SK-N-SH (cell line): ENCODE measurements at regions not wholly inside any gene's neighbourhood (a gene's known extent, or its start where the extent isn't known, plus 50 kb on each side); places are given as distances from the start of the nearest gene placed in this dataset.

Experiments used
- CTCF ChIA-PET: fragments of 300-600, 350-600 bp; formaldehyde crosslinking; extraction: SDS; loops from one replicate; lab custom pipeline; 2021; lab: Yijun Ruan, JAX
- POLR2A ChIA-PET: fragments of 350-600 bp; sonication (Branson Sonifier 250); formaldehyde crosslinking; extraction: SDS; loops from one replicate; lab custom pipeline; 2020; ENCODE audit warnings: antibody characterized with exemption, inconsistent platforms; lab: Yijun Ruan, JAX
- DNase-seq: peaks from one replicate; pipeline ENCODE4 v3.0.0; 2012
- H2AFZ ChIP-seq: fragments of 200-600 bp; sonication (generic); 2 replicates; pipeline ENCODE4 v1.8.1; 2016; ENCODE audit warnings: antibody characterized with exemption, mild to moderate bottlenecking, low read depth
- H3F3A ChIP-seq: fragments of 200-600 bp; sonication (generic); replicated peaks from 2 replicates; pipeline ENCODE3; 2016; ENCODE audit warnings: antibody characterized with exemption, mild to moderate bottlenecking; ENCODE audit not compliant: insufficient read depth
- H3K27ac ChIP-seq, 2 experiments: fragments of 200-500 bp in 1 of 2; fragments of 200-600 bp in 1 of 2; sonication (Bioruptor generic) in 1 of 2; sonication (generic), shearing (Covaris generic) in 1 of 2; 2 replicates each; pipeline versions ENCODE4 v1.5.1 to v1.6.1; 2014 to 2016; ENCODE audit warnings: low read depth in 2 of 2, inconsistent platforms in 1 of 2, low read length in 1 of 2, mild to moderate bottlenecking in 1 of 2, mixed read lengths in 1 of 2
- H3K27me3 ChIP-seq: fragments of 200-600 bp; sonication (generic), shearing (Covaris generic); 2 replicates; pipeline ENCODE4 v1.6.1; 2016; ENCODE audit warnings: mixed run types; ENCODE audit not compliant: insufficient read depth
- H3K36me3 ChIP-seq, 2 experiments: fragments of 200-500 bp in 1 of 2; fragments of 200-600 bp in 1 of 2; sonication (Bioruptor generic) in 1 of 2; sonication (generic) in 1 of 2; replicated peaks in 1 of 2; 2 replicates each; pipeline versions ENCODE3 to v1.5.1; 2014 to 2016; ENCODE audit warnings: low read length in 1 of 2, mild to moderate bottlenecking in 1 of 2; ENCODE audit not compliant: insufficient read depth in 2 of 2, control insufficient read depth in 1 of 2
- H3K4me1 ChIP-seq, 2 experiments: fragments of 200-500 bp in 1 of 2; fragments of 200-600 bp in 1 of 2; sonication (Bioruptor generic) in 1 of 2; sonication (generic), shearing (Covaris generic) in 1 of 2; 2 replicates each; pipeline versions ENCODE4 v1.5.1 to v1.6.1; 2014 to 2016; ENCODE audit warnings: low read depth in 1 of 2, low read length in 1 of 2, mixed run types in 1 of 2; ENCODE audit not compliant: insufficient read depth in 2 of 2, control insufficient read depth in 1 of 2
- H3K4me2 ChIP-seq: fragments of 200-600 bp; sonication (generic), shearing (Covaris generic); 2 replicates; pipeline ENCODE4 v1.6.1; 2017; ENCODE audit warnings: mixed run types
- H3K4me3 ChIP-seq, 2 experiments: fragments of 200-500 bp in 1 of 2; fragments of 200-600 bp in 1 of 2; sonication (Bioruptor generic) in 1 of 2; sonication (generic), shearing (Covaris generic) in 1 of 2; 2 replicates each; pipeline versions ENCODE4 v1.5.1 to v1.8.1; 2014 to 2016; ENCODE audit warnings: low read depth in 2 of 2, inconsistent platforms in 1 of 2, low read length in 1 of 2, mild to moderate bottlenecking in 1 of 2, mixed read lengths in 1 of 2, moderate library complexity in 1 of 2
- H3K79me2 ChIP-seq: fragments of 200-600 bp; sonication (generic); 2 replicates; pipeline ENCODE4 v1.8.1; 2017; ENCODE audit warnings: mild to moderate bottlenecking; ENCODE audit not compliant: insufficient read depth
- H3K9ac ChIP-seq: fragments of 200-600 bp; sonication (generic); 2 replicates; pipeline ENCODE4 v1.6.1; 2017; ENCODE audit warnings: mixed run types
- H3K9me2 ChIP-seq: fragments of 200-600 bp; sonication (generic); 2 replicates; pipeline ENCODE4 v1.6.1; 2017; ENCODE audit warnings: mixed run types
- H3K9me3 ChIP-seq: fragments of 200-600 bp; sonication (generic); 2 replicates; pipeline ENCODE4 v1.6.1; 2017; ENCODE audit warnings: mixed run types, mild to moderate bottlenecking, moderate library complexity
- H4K20me1 ChIP-seq: fragments of 200-600 bp; sonication (generic); 2 replicates; pipeline ENCODE4 v1.6.1; 2017; ENCODE audit warnings: mild to moderate bottlenecking, mixed run types; ENCODE audit not compliant: insufficient read depth
- CHD2 ChIP-seq: fragments of 150-350 bp; IDR thresholded peaks from 2 replicates; pipeline ENCODE4 v1.6.1; 2018; ENCODE audit warnings: low read length; ENCODE audit not compliant: partially characterized antibody
- CTCF ChIP-seq: fragments of 200-600 bp; sonication (generic); IDR thresholded peaks from 2 replicates; pipeline ENCODE4 v1.6.1; 2017; ENCODE audit warnings: antibody characterized with exemption, mild to moderate bottlenecking, moderate library complexity
- ELF1 ChIP-seq: IDR thresholded peaks from 2 replicates; pipeline ENCODE4 v1.4.0; 2012
- EP300 ChIP-seq, 2 experiments: IDR thresholded peaks; 2 replicates each; pipeline versions ENCODE4 v1.4.0 to v1.6.1; 2012; ENCODE audit warnings: borderline replicate concordance in 1 of 2, low read depth in 1 of 2, low read length in 1 of 2
- EZH2phosphoT487 ChIP-seq: fragments of 200-600 bp; sonication (generic); IDR thresholded peaks from 2 replicates; pipeline ENCODE4 v1.6.1; 2017; ENCODE audit warnings: low read depth, mixed run types, mild to moderate bottlenecking, antibody characterized with exemption, moderate library complexity, borderline replicate concordance
- FOXM1 ChIP-seq: IDR thresholded peaks from 2 replicates; pipeline ENCODE4 v1.4.0; 2012; ENCODE audit warnings: low read depth, mild to moderate bottlenecking
- IRF3 ChIP-seq: fragments of 150-350 bp; IDR thresholded peaks from 2 replicates; pipeline ENCODE4 v1.6.1; 2016; ENCODE audit warnings: mild to moderate bottlenecking, low read depth, low read length
- JUND ChIP-seq: IDR thresholded peaks from 2 replicates; pipeline ENCODE4 v1.4.0; 2012
- MAX ChIP-seq: IDR thresholded peaks from 2 replicates; pipeline ENCODE4 v1.4.0; 2012; ENCODE audit warnings: low read depth
- MEF2A ChIP-seq: IDR thresholded peaks from 2 replicates; pipeline ENCODE4 v1.4.0; 2012; ENCODE audit warnings: low read depth, borderline replicate concordance
- NFIC ChIP-seq: IDR thresholded peaks from 2 replicates; pipeline ENCODE4 v1.4.0; 2012; ENCODE audit warnings: borderline replicate concordance
- NRF1 ChIP-seq: IDR thresholded peaks from 2 replicates; pipeline ENCODE4 v1.6.1; 2012; ENCODE audit warnings: low read depth, mild to moderate bottlenecking, low read length
- PBX3 ChIP-seq: IDR thresholded peaks from 2 replicates; pipeline ENCODE4; 2012
- POLR2AphosphoS5 ChIP-seq: IDR thresholded peaks from 2 replicates; pipeline ENCODE4 v1.6.1; 2012; ENCODE audit warnings: low read depth, low read length
- RFX5 ChIP-seq: IDR thresholded peaks from 2 replicates; pipeline ENCODE4 v1.6.1; 2012; ENCODE audit warnings: mild to moderate bottlenecking, improper control_type of control experiment, low read length
- RXRA ChIP-seq: IDR thresholded peaks from 2 replicates; pipeline ENCODE4 v1.4.0; 2012; ENCODE audit warnings: low read depth, mild to moderate bottlenecking, borderline replicate concordance
- SIN3A ChIP-seq: IDR thresholded peaks from 2 replicates; pipeline ENCODE4 v1.6.1; 2012; ENCODE audit warnings: low read depth, mild to moderate bottlenecking, low read length, moderate library complexity, borderline replicate concordance
- TAF1 ChIP-seq: IDR thresholded peaks from 2 replicates; pipeline ENCODE4 v1.6.1; 2012; ENCODE audit warnings: low read depth, mild to moderate bottlenecking, low read length, moderate library complexity, borderline replicate concordance
- TCF12 ChIP-seq: IDR thresholded peaks from 2 replicates; pipeline ENCODE4 v1.4.0; 2012
- USF1 ChIP-seq: IDR thresholded peaks from 2 replicates; pipeline ENCODE4 v1.4.0; 2012; ENCODE audit warnings: low read depth, borderline replicate concordance
- USF2 ChIP-seq: fragments of 150-350 bp; IDR thresholded peaks from 2 replicates; pipeline ENCODE4 v1.6.1; 2017; ENCODE audit warnings: antibody characterized with exemption, low read length, low read depth, borderline replicate concordance
- WGBS: methylation state at CpG from one replicate; pipeline ENCODE4 v1.1.6; 2017; ENCODE audit warnings: low lambda C conversion rate; 5-methylcytosine and 5-hydroxymethylcytosine counted together

GRCh38 chr4:125433453-125433852 lies 118.7 kb downstream of the FAT4 start (continued):
- TF ChIP-seq IRF3 (no peak), RFX5 (no peak), JUND (peak; percentile 17; the same call in 1 of the 2 replicates), CTCF (no peak), ELF1 (no peak), USF2 (no peak), EP300 (IDR thresholded peaks at IDR 0.05; ENCODE audit: borderline replicate concordance in 1 of 2, low read depth in 1 of 2, low read length in 1 of 2) (no peak), NFIC (peak; percentile 21; the same call in 1 of the 2 replicates), MAX (no peak), NRF1 (no peak)

GRCh38 chr4:125434136-125434535 lies 119.4 kb downstream of the FAT4 start:
- no peaks in the 10 kb centered on the region for H4K20me1 ChIP-seq
- H3F3A ChIP-seq = peaks cover 5% of the 10 kb centered on the region
- H3K27ac ChIP-seq = peak overlapping the region in 1 of 2 experiments; percentile 50; a peak in 3 of 4 replicates
- H3K79me2 ChIP-seq = no peaks in the 10 kb centered on the region
- POLR2A ChIA-PET = no interaction called here
- no peak overlapping the region for H3K9ac ChIP-seq
- H3K9me3 ChIP-seq = no peaks in the 10 kb centered on the region
- no peak overlapping the region for H3K4me3 ChIP-seq
- no peaks in the 10 kb centered on the region for H3K9me2 ChIP-seq
- peaks cover 11 to 32% of the 10 kb centered on the region in 2 experiments for H3K36me3 ChIP-seq
- no peaks in the 10 kb centered on the region for H3K27me3 ChIP-seq
- CTCF ChIA-PET = interaction anchor here (1.3 kb wide), 1 partner anchor 275 kb away, joined by 3 read pairs; no protein-coding TSS in a partner anchor
- no peak for DNase-seq
- H3K4me2 ChIP-seq = no peak overlapping the region
- WGBS = 75% methylated on average over 3 of the region's 3 CpGs
- no peak overlapping the region for H2AFZ ChIP-seq
- H3K4me1 ChIP-seq = peaks cover 0 to 6% of the 10 kb centered on the region in 2 experiments; a peak in 3 of 4 replicates
- TF ChIP-seq NRF1 (no peak), EZH2phosphoT487 (no peak), USF1 (no peak), IRF3 (no peak), FOXM1 (no peak), TCF12 (no peak), POLR2AphosphoS5 (no peak), SIN3A (no peak), CHD2 (no peak), TAF1 (no peak), MEF2A (no peak), RXRA (no peak), PBX3 (no peak), EP300 (IDR thresholded peaks at IDR 0.05; ENCODE audit: borderline replicate concordance in 1 of 2, low read depth in 1 of 2, low read length in 1 of 2) (no peak)
